Esophagus squamous epithelium (tissue), 5 donors: ENCODE measurements at regions not wholly inside any gene's neighbourhood (a gene's known extent, or its start where the extent isn't known, plus 50 kb on each side); places are given as distances from the start of the nearest gene placed in this dataset.

Experiments
- DNase-seq: peaks from one replicate; lab custom pipeline; 2025; lab: John Stamatoyannopoulos, UW
- H3K27ac ChIP-seq, 4 donors: fragments of 200-600 bp; sonication (generic); one replicate each; pipeline ENCODE4 v1.5.1; 2016 to 2019; ENCODE audit warnings: mild to moderate bottlenecking in 1 of 4
- H3K27me3 ChIP-seq, 4 donors: fragments of 200-600 bp; sonication (generic); 1 replicate in 3 of 4; 2 replicates in 1 of 4; pipeline versions ENCODE4 v1.5.1 to v1.6.0; 2017 to 2021; ENCODE audit warnings: antibody characterized with exemption in 1 of 4
- H3K36me3 ChIP-seq, 3 donors: fragments of 200-600 bp; sonication (generic); one replicate each; pipeline ENCODE4 v1.5.1; 2016 to 2019
- H3K4me1 ChIP-seq, 3 donors: fragments of 200-600 bp; sonication (generic); one replicate each; pipeline ENCODE4 v1.5.1; 2017 to 2019
- H3K4me3 ChIP-seq, 4 donors: fragments of 200-600 bp; sonication (generic); 1 replicate in 3 of 4; 2 replicates in 1 of 4; pipeline ENCODE4 v1.5.1; 2016 to 2019; ENCODE audit warnings: mild to moderate bottlenecking in 2 of 4, moderate library complexity in 1 of 4
- H3K9me3 ChIP-seq, 3 donors: fragments of 200-600 bp; sonication (generic); one replicate each; pipeline ENCODE4 v1.5.1; 2016 to 2019
- POLR2A ChIP-seq, 4 donors: fragments of 450-650 bp; IDR thresholded peaks; one replicate each; pipeline ENCODE4 v1.6.1; 2017; ENCODE audit warnings: antibody characterized with exemption in 4 of 4, mild to moderate bottlenecking in 4 of 4, moderate library complexity in 3 of 4
- whole genome bisulfite sequencing, 2 donors: methylation state at CpG; one replicate each; pipeline ENCODE4 v1.1.5; 2018; 5-methylcytosine and 5-hydroxymethylcytosine counted together
- intact Hi-C: fragments of 100-400 bp; cut with DNase I; formaldehyde crosslinking; loops from one replicate; pipeline ENCODE4 v1.15.0; 2022
- TF ChIP-seq, protein P1 (sequence below), 6 experiments: fragments of 450-650 bp in 4 of 6; fragments of 200-600 bp in 2 of 6; sonication (generic) in 2 of 6; IDR thresholded peaks; one replicate each; pipeline ENCODE4 v1.5.1; 2016 to 2019; ENCODE audit warnings: antibody characterized with exemption in 6 of 6, mild to moderate bottlenecking in 4 of 6, moderate library complexity in 4 of 6
- donor health status: DM: yes; HTN: yes; CAD: no.

DNA sequence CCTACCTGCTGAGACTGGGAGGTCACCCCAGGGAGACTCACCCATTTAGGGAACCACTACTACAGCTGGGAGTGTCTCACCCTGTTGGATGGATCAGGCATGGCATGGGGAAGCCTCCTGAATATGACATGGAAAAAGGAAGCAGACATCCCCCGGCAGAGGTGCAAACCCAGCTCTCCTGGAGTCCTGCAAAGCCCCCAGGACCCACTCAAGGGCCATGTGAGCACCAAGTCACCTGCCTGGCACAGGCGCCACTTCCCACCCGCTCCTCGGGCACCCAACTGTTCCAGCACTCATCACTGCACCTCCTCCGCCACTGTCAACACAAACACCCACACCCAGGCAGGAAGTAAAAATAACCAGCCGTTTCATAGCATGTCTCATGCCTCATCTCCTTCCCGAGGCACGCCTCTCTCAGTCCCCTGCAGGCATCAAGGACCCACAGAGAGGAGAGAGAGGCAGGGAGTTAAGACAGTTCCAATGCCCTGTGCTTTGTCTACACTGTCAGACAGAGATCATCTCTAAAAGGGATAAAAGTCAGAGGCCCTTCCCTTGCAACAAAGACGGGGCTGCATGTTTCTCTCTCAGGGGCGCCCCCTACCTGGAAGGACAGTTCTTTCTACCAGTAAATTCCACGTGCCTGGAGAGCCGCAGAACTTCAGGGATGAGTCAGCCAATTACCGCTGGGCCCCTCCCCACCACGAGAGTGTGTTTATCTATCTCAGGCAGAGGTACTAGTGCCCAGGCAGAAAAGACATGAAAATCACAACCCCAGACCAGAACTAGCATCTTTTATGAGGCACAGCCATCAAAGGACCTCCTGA is 150.1 kb upstream of the SOD1 start:
- 27 to 46% methylated on average over 10 of the region's 14 CpGs for WGBS, 2 donors
- no peaks in the 10 kb centered on the region for H3K9me3 ChIP-seq
- H3K4me1 ChIP-seq, result peaks cover 0 to 29% (median 9%) of the 10 kb centered on the region in 3 donors
- H3K36me3 ChIP-seq, result no peaks in the 10 kb centered on the region
- H3K27me3 ChIP-seq, result no peaks in the 10 kb centered on the region
- TF ChIP-seq, protein P1, sequence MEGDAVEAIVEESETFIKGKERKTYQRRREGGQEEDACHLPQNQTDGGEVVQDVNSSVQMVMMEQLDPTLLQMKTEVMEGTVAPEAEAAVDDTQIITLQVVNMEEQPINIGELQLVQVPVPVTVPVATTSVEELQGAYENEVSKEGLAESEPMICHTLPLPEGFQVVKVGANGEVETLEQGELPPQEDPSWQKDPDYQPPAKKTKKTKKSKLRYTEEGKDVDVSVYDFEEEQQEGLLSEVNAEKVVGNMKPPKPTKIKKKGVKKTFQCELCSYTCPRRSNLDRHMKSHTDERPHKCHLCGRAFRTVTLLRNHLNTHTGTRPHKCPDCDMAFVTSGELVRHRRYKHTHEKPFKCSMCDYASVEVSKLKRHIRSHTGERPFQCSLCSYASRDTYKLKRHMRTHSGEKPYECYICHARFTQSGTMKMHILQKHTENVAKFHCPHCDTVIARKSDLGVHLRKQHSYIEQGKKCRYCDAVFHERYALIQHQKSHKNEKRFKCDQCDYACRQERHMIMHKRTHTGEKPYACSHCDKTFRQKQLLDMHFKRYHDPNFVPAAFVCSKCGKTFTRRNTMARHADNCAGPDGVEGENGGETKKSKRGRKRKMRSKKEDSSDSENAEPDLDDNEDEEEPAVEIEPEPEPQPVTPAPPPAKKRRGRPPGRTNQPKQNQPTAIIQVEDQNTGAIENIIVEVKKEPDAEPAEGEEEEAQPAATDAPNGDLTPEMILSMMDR (IDR thresholded peaks at IDR 0.05), result peak in 5 of 6 experiments; percentile 33 to 71 (median 54)
- TF ChIP-seq POLR2A (IDR thresholded peaks at IDR 0.05), result no peak
- no peak overlapping the region for H3K4me3 ChIP-seq
- intact Hi-C loops, result no loop called here
- H3K27ac ChIP-seq, result peak overlapping the region; percentile 39 to 79 (median 67)
- DNase-seq, result no peak

DNA sequence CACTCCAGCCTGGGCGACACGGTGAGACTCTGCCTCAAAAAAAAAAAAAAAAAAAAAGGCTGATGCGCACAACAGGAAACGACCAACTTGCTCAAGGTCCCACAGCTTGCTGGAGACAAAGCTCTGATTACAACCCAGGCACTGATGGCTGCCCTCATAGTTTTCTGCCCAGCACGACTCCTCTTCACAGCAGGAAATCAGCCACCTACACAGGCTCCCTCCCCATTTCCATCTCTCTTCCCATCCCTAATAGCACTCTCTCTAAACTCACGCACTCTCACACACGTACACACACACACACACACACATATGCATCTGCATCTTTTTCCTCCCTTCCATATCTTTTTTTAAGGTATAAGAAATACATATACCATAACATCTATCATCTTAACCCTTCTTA is 153.5 kb upstream of the SOD1 start:
- DNase-seq, result no peak
- no peak overlapping the region for H3K27ac ChIP-seq
- TF ChIP-seq, protein P1 (IDR thresholded peaks at IDR 0.05), result no peak
- TF ChIP-seq POLR2A (IDR thresholded peaks at IDR 0.05), result no peak
- no peaks in the 10 kb centered on the region for H3K27me3 ChIP-seq
- H3K9me3 ChIP-seq, result no peaks in the 10 kb centered on the region
- H3K4me3 ChIP-seq, result no peak overlapping the region
- 77 to 80% methylated on average over 7 of the region's 7 CpGs for WGBS, 2 donors
- peaks cover 0 to 59% (median 21%) of the 10 kb centered on the region in 3 donors for H3K4me1 ChIP-seq
- no peaks in the 10 kb centered on the region for H3K36me3 ChIP-seq
- intact Hi-C loops, result no loop called here

DNA sequence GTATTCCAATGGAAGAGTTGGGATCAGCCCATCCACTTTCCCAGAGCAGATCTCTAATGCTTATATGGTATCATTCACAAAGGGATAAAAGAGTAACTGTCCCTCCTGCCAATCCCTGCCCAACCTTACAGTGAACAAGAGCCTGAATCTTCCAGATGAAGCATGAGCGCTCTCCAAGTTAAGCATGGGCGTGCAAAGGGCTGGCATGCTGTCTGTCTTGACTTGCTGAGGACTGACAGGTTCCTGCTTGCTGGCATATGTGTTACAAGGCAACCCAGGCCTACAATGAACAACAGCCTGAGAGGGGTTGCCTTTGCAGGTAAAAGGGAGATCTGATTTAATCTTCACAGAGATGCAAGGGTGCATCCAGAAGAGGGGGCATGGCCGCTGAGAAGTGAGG is 155.6 kb upstream of the SOD1 start:
- Histone ChIP-seq H3K27me3 (no peaks in the 10 kb centered on the region), H3K4me1 (peaks cover 0 to 55% (median 12%) of the 10 kb centered on the region in 3 donors), H3K9me3 (no peaks in the 10 kb centered on the region), H3K36me3 (no peaks in the 10 kb centered on the region), H3K27ac (peak overlapping the region; percentile 39 to 95 (median 90)), H3K4me3 (no peak overlapping the region)
- TF ChIP-seq POLR2A (IDR thresholded peaks at IDR 0.05), result no peak
- TF ChIP-seq, protein P1 (IDR thresholded peaks at IDR 0.05), result no peak
- 47 to 57% methylated on average over 3 of the region's 3 CpGs for WGBS, 2 donors
- DNase-seq, result no peak
- intact Hi-C loops, result no loop called here

DNA sequence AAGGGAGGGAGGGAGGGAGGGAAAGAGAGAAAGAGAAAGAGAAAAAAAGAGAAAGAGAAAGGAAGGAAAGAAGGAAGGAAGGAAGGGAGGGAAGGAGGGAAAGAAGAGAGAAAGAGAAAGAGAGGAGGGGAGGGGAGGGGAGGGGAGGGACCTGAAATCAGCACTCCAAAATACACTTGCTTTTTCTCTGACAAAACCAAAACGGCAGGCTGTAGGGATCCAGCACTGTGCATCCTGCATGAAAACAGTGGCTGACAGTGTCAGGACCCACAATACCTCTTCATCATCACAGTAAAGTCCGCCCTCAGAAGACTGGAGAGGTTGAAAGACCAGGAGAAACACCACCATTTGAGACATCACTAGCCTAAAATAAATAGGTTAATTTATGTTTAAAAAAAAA is 156.0 kb upstream of the SOD1 start:
- Histone ChIP-seq H3K36me3 (no peaks in the 10 kb centered on the region), H3K9me3 (no peaks in the 10 kb centered on the region), H3K27me3 (no peaks in the 10 kb centered on the region), H3K4me1 (peaks cover 0 to 52% (median 12%) of the 10 kb centered on the region in 3 donors), H3K4me3 (no peak overlapping the region), H3K27ac (peak overlapping the region; percentile 39 to 95 (median 90))
- DNase-seq, result no peak
- TF ChIP-seq, protein P1 (IDR thresholded peaks at IDR 0.05), result no peak
- no peak for TF ChIP-seq POLR2A (IDR thresholded peaks at IDR 0.05)
- WGBS, 2 donors, result 33 to 45% methylated on average over 2 of the region's 2 CpGs
- intact Hi-C loops, result no loop called here

DNA sequence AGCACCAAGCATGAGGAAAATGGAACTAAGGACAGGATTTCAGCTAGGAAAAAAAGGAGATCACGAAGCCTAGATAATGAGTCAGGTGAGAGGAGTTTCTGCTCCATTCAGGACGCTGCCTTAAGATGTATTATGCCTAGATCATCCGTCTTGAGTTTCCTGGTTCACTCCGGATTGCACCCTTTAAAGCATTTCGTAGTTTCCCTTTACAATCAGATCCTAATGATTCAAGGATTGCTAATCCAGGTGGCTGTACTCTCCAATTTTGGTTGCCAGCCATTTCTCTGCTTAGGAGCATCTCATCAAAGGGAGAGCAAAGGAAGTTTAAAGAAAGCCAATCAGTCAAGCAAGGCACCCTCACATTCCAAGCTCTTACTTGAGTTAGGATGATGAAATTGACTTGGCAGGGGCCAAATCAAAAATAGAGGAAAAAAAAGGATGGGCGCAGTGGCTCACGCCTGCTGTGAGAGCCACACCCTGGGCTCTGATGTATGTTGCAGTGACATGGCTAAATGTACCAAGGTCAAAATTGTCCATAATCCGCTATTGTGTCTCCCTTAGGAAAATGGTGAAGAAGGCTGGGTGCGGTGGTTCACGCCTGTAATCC is 156.9 kb upstream of the SOD1 start:
- 39 to 62% methylated on average over 10 of the region's 10 CpGs for WGBS, 2 donors
- no peaks in the 10 kb centered on the region for H3K36me3 ChIP-seq
- H3K9me3 ChIP-seq, result no peaks in the 10 kb centered on the region
- no peak for TF ChIP-seq POLR2A (IDR thresholded peaks at IDR 0.05)
- TF ChIP-seq, protein P1 (IDR thresholded peaks at IDR 0.05), result no peak
- DNase-seq, result no peak
- H3K27me3 ChIP-seq, result no peaks in the 10 kb centered on the region
- peaks cover 0 to 56% (median 12%) of the 10 kb centered on the region in 3 donors for H3K4me1 ChIP-seq
- H3K27ac ChIP-seq, result peak overlapping the region; percentile 87 to 95 (median 90)
- intact Hi-C loops, result no loop called here
- H3K4me3 ChIP-seq, result peak overlapping the region in 2 of 4 donors; percentile 13 to 14
